ENCODE measurements at regions not wholly inside any gene's neighbourhood (a gene's known extent, or its start where the extent isn't known, plus 50 kb on each side); places are given as distances from the start of the nearest gene placed in this dataset.

- Histone ChIP-seq H3K36me3 (no peaks in the 10 kb centered on the region), H3K27me3 (no peaks in the 10 kb centered on the region), H3K9ac (no peak overlapping the region), H3K4me1 (no peaks in the 10 kb centered on the region), H4K20me1 (no peaks in the 10 kb centered on the region), H3K4me3 (no peak overlapping the region), H3K9me3 (replicated peaks in 1 of 11) (peaks cover 0 to 7% (median 5%) of the 10 kb centered on the region in 11 experiments; a peak in 14 of 22 replicates), H3K4me2 (no peak overlapping the region), H3K27ac (no peak overlapping the region)
- no peak for TF ChIP-seq Cebpa-rat (IDR thresholded peaks at IDR 0.05)
Observed at GRCh38 chr1:219000005-219000404, 173.7 kb upstream of the LYPLAL1 start.

DNA sequence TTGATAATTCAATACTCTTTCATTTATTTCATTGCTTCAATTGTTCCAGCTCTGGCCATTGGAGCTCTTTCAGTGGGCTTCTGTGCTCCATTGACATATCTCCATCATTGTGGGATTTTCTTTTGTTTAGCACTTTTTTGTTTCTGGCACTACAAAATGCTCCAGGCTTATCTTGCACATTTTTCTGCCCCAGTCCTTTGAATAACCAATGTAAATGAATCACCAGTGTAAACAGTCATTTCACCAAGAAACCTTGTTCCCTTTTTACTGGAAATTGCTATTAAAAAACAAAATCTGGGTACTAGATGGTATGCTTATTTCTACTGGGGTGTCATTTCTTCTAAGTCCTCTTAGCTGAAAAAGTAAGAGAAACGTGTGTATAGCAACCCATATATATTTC lies 173.0 kb upstream of the LYPLAL1 start:
- peaks cover 0 to 13% (median 9%) of the 10 kb centered on the region in 11 experiments; a peak in 14 of 22 replicates for H3K9me3 ChIP-seq (replicated peaks in 1 of 11)
- H4K20me1 ChIP-seq: no peaks in the 10 kb centered on the region
- H3K4me3 ChIP-seq: no peak overlapping the region
- no peaks in the 10 kb centered on the region for H3K27me3 ChIP-seq
- no peak for TF ChIP-seq Cebpa-rat (IDR thresholded peaks at IDR 0.05)
- no peaks in the 10 kb centered on the region for H3K36me3 ChIP-seq
- H3K27ac ChIP-seq: no peak overlapping the region
- H3K4me1 ChIP-seq: no peaks in the 10 kb centered on the region
- no peak overlapping the region for H3K9ac ChIP-seq
- H3K4me2 ChIP-seq: no peak overlapping the region

- H3K27me3 ChIP-seq: no peaks in the 10 kb centered on the region
- H3K9me3 ChIP-seq (replicated peaks in 1 of 11): 0 out of 22 replicates have a peak, but pooled peaks cover 0 to under 1% (median 0%) of the 10 kb centered on the region in 11 experiments
- H4K20me1 ChIP-seq: no peaks in the 10 kb centered on the region
- no peaks in the 10 kb centered on the region for H3K4me1 ChIP-seq
- no peak overlapping the region for H3K9ac ChIP-seq
- no peak for TF ChIP-seq Cebpa-rat (IDR thresholded peaks at IDR 0.05)
- no peak overlapping the region for H3K4me2 ChIP-seq
- H3K27ac ChIP-seq: no peak overlapping the region
- H3K4me3 ChIP-seq: no peak overlapping the region
- no peaks in the 10 kb centered on the region for H3K36me3 ChIP-seq
Observed at GRCh38 chr1:219010720-219011119, 163.0 kb upstream of the LYPLAL1 start.

- Histone ChIP-seq H3K36me3 (no peaks in the 10 kb centered on the region), H3K4me2 (no peak overlapping the region), H3K4me1 (no peaks in the 10 kb centered on the region), H3K9ac (no peak overlapping the region), H3K9me3 (replicated peaks in 1 of 11) (no peaks in the 10 kb centered on the region), H4K20me1 (no peaks in the 10 kb centered on the region), H3K4me3 (no peak overlapping the region), H3K27ac (no peak overlapping the region), H3K27me3 (no peaks in the 10 kb centered on the region)
- no peak for TF ChIP-seq Cebpa-rat (IDR thresholded peaks at IDR 0.05)
Observed at GRCh38 chr1:219020386-219020785, 153.3 kb upstream of the LYPLAL1 start.

- Histone ChIP-seq H3K4me1 (no peaks in the 10 kb centered on the region), H3K27ac (no peak overlapping the region), H3K9me3 (replicated peaks in 1 of 11) (no peaks in the 10 kb centered on the region), H3K4me3 (no peak overlapping the region), H3K36me3 (no peaks in the 10 kb centered on the region), H3K27me3 (no peaks in the 10 kb centered on the region), H3K4me2 (no peak overlapping the region), H4K20me1 (no peaks in the 10 kb centered on the region), H3K9ac (no peak overlapping the region)
- no peak for TF ChIP-seq Cebpa-rat (IDR thresholded peaks at IDR 0.05)
Observed at GRCh38 chr1:219020846-219021245, 152.8 kb upstream of the LYPLAL1 start.

DNA sequence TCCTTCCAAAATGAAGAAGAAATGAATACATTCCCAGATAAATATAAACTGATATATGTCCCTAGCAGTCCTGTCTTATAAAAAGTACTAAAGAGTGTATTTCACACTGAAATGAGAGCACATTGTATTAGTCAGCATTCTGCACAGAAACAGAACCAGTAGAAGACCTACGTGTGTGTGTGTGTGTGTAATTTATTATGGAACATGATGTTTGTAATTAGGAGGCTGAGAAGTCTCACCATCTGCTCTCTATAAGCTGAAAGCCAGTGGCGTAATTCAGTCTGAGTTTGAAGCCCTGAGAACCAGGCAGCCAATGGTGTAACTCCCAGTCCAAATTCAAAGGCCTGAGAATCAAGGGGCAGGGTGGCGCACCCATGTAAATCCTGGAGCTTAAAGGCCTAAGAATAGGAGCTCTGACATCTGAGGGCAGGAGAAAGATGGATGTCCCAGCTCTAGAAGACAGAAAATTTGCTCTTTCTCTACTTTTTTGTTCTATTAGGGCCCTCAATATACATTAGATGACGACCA lies 146.5 kb upstream of the LYPLAL1 start:
- Histone ChIP-seq H3K27me3 (no peaks in the 10 kb centered on the region), H3K4me3 (no peak overlapping the region), H3K9me3 (replicated peaks in 1 of 11) (no peaks in the 10 kb centered on the region), H3K4me2 (no peak overlapping the region), H3K36me3 (no peaks in the 10 kb centered on the region), H4K20me1 (no peaks in the 10 kb centered on the region), H3K4me1 (no peaks in the 10 kb centered on the region), H3K9ac (no peak overlapping the region), H3K27ac (no peak overlapping the region)
- TF ChIP-seq Cebpa-rat (IDR thresholded peaks at IDR 0.05): no peak

GRCh38 chr1:219031809-219032208 lies 141.9 kb upstream of the LYPLAL1 start:
- Histone ChIP-seq H3K4me2 (no peak overlapping the region), H3K4me1 (no peaks in the 10 kb centered on the region), H3K4me3 (no peak overlapping the region), H3K9ac (no peak overlapping the region), H4K20me1 (no peaks in the 10 kb centered on the region), H3K27me3 (no peaks in the 10 kb centered on the region), H3K36me3 (no peaks in the 10 kb centered on the region), H3K27ac (no peak overlapping the region), H3K9me3 (replicated peaks in 1 of 11) (no peaks in the 10 kb centered on the region)
- TF ChIP-seq Cebpa-rat (IDR thresholded peaks at IDR 0.05): no peak

GRCh38 chr1:219038398-219038797 lies 135.3 kb upstream of the LYPLAL1 start:
- H3K27me3 ChIP-seq: no peaks in the 10 kb centered on the region
- H3K9me3 ChIP-seq (replicated peaks in 1 of 11): peaks cover 0 to 13% (median 8%) of the 10 kb centered on the region in 11 experiments; a peak in 13 of 22 replicates
- H3K4me3 ChIP-seq: no peak overlapping the region
- no peaks in the 10 kb centered on the region for H3K36me3 ChIP-seq
- H4K20me1 ChIP-seq: no peaks in the 10 kb centered on the region
- H3K9ac ChIP-seq: no peak overlapping the region
- H3K27ac ChIP-seq: no peak overlapping the region
- H3K4me2 ChIP-seq: no peak overlapping the region
- H3K4me1 ChIP-seq: no peaks in the 10 kb centered on the region
- no peak for TF ChIP-seq Cebpa-rat (IDR thresholded peaks at IDR 0.05)

GRCh38 chr1:219039017-219039681 lies 134.5 kb upstream of the LYPLAL1 start:
- Histone ChIP-seq H3K4me2 (no peak overlapping the region), H3K27ac (no peak overlapping the region), H3K4me1 (no peaks in the 10 kb centered on the region), H3K4me3 (no peak overlapping the region), H3K9me3 (replicated peaks in 1 of 11) (peaks cover 0 to 13% (median 8%) of the 10 kb centered on the region in 11 experiments; a peak in 13 of 22 replicates), H3K9ac (no peak overlapping the region), H3K27me3 (no peaks in the 10 kb centered on the region), H3K36me3 (no peaks in the 10 kb centered on the region), H4K20me1 (no peaks in the 10 kb centered on the region)
- TF ChIP-seq Cebpa-rat (IDR thresholded peaks at IDR 0.05): no peak

DNA sequence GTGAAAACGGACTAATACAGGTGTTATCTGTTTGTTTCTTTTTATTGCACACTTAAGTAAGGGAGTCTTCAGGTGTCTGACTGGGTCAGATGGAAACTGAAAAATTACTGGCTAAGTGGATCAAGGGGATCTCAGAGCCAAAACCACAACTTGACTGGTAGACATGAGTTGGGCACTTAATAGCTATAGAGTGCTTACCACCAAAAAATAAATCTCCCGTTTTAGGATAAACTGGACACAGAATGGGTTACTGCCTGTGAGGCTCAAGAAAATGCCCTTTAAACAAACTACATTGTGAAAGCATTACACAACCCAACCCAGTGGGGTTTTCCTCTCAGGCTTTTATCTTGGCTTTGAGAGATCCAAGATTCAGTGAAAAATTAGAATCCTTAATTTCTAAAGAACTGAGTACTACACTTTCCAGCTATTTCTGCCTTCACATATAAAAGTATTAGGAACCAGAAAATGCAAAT lies 134.0 kb upstream of the LYPLAL1 start:
- peaks cover 0 to 13% (median 8%) of the 10 kb centered on the region in 11 experiments; a peak in 13 of 22 replicates for H3K9me3 ChIP-seq (replicated peaks in 1 of 11)
- H3K4me1 ChIP-seq: no peaks in the 10 kb centered on the region
- no peak overlapping the region for H3K27ac ChIP-seq

More for the DNA sequence above, 134.0 kb upstream of the LYPLAL1 start:
- no peak overlapping the region for H3K4me2 ChIP-seq
- no peak for TF ChIP-seq Cebpa-rat (IDR thresholded peaks at IDR 0.05)
- no peak overlapping the region for H3K4me3 ChIP-seq
- no peaks in the 10 kb centered on the region for H3K36me3 ChIP-seq
- no peaks in the 10 kb centered on the region for H4K20me1 ChIP-seq
- H3K27me3 ChIP-seq: no peaks in the 10 kb centered on the region
- H3K9ac ChIP-seq: no peak overlapping the region

Data from BLaER1 treated with 17β-estradiol and CSF1 and Interleukin-3, amounts not matched to agents 10 nM and 100 nM (cell line).